Kidney capillary endothelial cell (primary cell): ENCODE measurements at regions not wholly inside any gene's neighbourhood (a gene's known extent, or its start where the extent isn't known, plus 50 kb on each side); places are given as distances from the start of the nearest gene placed in this dataset.
A peak's percentile ranks its signal among the peaks of the same experiment; 100 is the strongest.
"Not testable (repeated sequence)": the region's sequence is repeated elsewhere in the genome, so short reads cannot be mapped to it uniquely, and the experiment has no call there.

Source experiments
- DNase-seq: peaks from one replicate; pipeline ENCODE4 v3.0.0-alpha.2; 2018; ENCODE audit warnings: low spot score

- DNase-seq, result peak; percentile 17
Measured at GRCh38 chr16:56013962-56014552, 138.9 kb upstream of the CES5A start.

DNA sequence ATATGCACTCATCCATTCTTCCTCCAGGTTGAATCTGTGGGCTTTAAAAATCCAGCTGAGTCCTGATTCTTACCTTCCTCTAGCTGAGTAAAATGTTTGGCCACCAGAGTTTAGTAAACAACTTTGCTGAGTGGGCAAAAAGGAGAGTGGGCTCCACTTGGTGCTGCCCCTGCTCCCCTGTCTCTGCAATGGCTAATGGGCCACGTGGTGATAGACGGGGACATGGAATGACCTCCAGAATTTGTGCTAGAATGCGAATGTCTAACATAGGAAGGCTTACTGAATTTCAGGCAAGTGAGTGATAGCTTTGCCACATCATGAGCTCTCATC, 137.3 kb upstream of the CES5A start:
- DNase-seq, result no peak

- DNase-seq, result no peak
Measured at GRCh38 chr16:56011808-56012481, 136.8 kb upstream of the CES5A start.

GRCh38 chr16:56005958-56006357, 130.8 kb upstream of the CES5A start:
- DNase-seq, result no peak

GRCh38 chr16:55999683-56000082, 124.5 kb upstream of the CES5A start:
- no peak for DNase-seq

- DNase-seq, result no peak
Measured at GRCh38 chr16:55993088-55993487, 117.9 kb upstream of the CES5A start.

DNA sequence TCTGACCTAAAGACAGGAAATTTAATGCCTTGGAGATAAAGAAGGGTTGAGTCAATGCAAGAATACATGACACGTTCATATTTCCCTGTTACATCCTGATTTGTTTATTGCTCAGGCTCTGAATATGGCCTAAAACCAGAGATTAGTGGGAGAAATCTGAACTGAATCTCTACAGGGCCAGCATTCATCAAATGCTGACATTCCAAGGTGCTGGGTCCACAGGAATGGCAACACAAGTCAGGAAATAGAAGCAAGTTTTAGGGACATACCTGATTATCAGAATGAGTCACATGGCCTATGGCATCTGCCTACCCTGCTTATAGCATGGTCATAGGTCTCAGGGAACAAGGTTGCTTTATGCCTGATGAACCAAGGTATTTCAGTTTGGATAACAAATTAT, 117.4 kb upstream of the CES5A start:
- DNase-seq, result no peak

DNA sequence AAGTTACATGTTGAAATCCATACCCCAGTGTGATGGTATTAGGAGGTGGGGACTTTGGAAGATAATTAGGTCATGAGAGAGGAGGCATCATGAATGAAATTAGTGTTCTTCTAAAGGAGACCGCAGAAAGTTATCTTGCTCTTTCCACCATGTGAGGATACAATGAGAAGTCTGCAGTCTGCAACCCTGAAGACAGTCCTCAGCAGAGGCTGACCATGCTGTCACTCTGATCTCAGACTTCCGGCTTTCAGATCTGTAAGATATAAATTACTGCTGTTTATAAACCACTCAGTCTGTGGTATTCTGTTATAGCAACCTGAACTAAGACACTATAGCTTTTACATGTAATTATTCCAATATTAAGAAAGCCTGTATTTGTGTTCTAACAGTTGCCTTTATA, 116.7 kb upstream of the CES5A start:
- no peak for DNase-seq

- no peak for DNase-seq
Measured at GRCh38 chr16:55989569-55989907, 114.4 kb upstream of the CES5A start.

- DNase-seq, result not testable (repeated sequence)
Measured at GRCh38 chr16:55988850-55989568, 113.8 kb upstream of the CES5A start.

DNA sequence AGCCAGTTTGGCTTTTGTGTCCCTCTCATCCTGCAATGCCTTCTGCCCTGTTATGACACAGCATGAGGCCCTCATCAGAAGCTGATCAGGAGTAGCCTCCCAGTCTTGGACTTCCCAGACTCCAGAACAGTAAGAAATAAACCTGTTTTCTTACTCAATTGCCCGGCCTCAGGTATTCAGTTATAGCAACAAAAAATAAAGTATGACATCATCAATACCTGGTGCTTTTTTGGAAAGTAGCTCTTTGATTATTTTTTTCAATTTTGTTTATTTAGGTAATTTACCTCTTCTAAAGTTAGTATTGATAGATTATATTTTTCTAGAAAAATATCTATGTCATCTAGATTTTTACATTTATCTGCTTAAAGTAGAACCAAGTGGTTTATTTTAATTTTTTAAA, 112.8 kb upstream of the CES5A start:
- DNase-seq, result no peak

- DNase-seq, result no peak
Measured at GRCh38 chr16:55982597-55982996, 107.4 kb upstream of the CES5A start.

- no peak for DNase-seq
Measured at GRCh38 chr16:55981557-55981956, 106.4 kb upstream of the CES5A start.

- no peak for DNase-seq
Measured at GRCh38 chr16:55976815-55977214, 101.6 kb upstream of the CES5A start.

- no peak for DNase-seq
Measured at GRCh38 chr16:55971447-55971846, 96.3 kb upstream of the CES5A start.

- DNase-seq, result no peak
Measured at GRCh38 chr16:55968221-55968620, 93.0 kb upstream of the CES5A start.

- DNase-seq, result no peak
Measured at GRCh38 chr16:55964923-55965475, 89.8 kb upstream of the CES5A start.

GRCh38 chr16:55955845-55956244, 80.7 kb upstream of the CES5A start:
- DNase-seq, result no peak

GRCh38 chr16:55955424-55955823, 80.3 kb upstream of the CES5A start:
- DNase-seq, result no peak

- no peak for DNase-seq
Measured at GRCh38 chr16:55954906-55955305, 79.7 kb upstream of the CES5A start.

DNA sequence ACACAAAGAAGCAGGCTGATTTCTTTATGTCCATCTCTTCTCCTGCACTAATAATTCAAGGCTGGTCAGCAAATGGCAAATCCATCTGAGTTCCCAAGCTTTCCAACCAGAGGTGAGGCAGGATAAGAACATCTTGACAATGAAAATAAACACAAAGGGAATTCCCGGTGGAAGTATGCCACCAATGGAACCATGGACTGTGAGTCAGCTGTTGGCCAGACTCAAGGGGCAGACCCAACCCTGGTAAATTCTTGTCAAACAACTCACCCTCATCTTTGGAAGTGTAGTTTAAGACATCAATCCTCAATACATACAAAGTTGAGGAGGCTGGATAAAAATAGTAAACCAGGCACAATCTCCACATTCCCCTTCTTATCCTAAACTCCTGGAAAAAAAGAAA, 74.3 kb upstream of the CES5A start:
- no peak for DNase-seq

DNA sequence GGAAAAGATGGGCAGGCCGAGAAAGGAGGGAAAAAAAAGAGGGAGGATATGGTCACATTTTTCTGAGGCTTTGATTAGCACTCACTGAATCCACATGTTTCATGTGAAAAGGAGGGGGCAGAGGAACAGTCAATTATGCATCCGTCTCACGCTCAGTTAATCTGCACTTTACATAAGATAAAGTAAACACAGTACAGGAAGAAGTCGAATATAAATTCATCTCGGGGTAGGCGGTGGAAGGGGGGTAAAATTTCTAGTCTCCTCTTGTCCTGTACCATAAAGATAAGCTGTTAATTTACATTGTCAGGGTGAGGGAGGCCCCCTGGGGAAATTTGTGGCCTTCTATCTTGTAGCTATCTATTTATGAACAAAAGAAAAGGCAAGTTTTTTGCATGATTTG, 73.1 kb upstream of the CES5A start:
- no peak for DNase-seq

DNA sequence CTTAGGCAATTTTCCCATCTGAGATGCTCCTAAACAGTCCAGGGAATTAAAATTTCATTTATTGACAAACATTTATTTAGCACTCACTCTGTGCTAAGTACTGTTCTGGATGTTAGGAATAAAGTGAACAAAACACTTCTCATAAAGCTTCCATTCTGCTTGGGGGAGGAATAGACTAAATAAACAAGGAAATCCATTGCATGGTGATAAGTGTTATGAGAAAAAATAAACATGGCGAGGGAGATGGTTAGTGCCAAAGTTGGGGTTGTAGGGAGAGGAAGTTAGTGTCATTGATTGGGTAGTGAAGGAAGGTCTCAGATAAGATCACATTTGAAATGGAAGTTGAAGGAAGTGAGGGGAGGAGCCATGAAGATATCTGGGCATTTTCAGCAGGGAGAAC, 72.2 kb upstream of the CES5A start:
- no peak for DNase-seq
